ENCODE measurements at regions not wholly inside any gene's neighbourhood (a gene's known extent, or its start where the extent isn't known, plus 50 kb on each side); places are given as distances from the start of the nearest gene placed in this dataset.

- no peak for DNase-seq
- in situ Hi-C loops (cut with HindIII; ENCODE audit: low pct_ligation_motif_present, low pct_unique_long_range_greater_than_20kb, low sequenced_read_pairs), result no loop called here
Observed at GRCh38 chr15:96020133-96020532, 310.4 kb upstream of the NR2F2 start.

DNA sequence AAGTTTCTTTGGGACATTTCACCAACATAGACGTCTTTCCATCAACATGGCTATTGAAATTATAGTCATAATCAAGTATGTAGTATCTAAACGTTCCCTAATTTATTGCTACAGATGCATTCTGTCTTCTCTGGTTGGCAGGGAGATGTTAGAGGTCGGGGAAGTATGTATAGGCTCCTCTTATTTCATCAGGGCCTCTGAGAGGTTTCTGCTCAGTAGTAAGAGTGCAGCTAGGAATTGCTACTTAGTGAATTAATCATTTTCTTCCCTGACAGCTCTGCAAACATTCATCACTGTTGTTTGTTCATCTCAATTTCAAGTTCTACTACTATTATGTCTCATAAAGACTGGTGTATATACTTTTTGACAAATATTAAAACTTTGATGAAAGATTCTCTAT, 309.7 kb upstream of the NR2F2 start:
- no peak for DNase-seq
- in situ Hi-C loops (cut with HindIII; ENCODE audit: low pct_ligation_motif_present, low pct_unique_long_range_greater_than_20kb, low sequenced_read_pairs), result no loop called here

GRCh38 chr15:96023081-96023480, 307.4 kb upstream of the NR2F2 start:
- DNase-seq, result no peak
- in situ Hi-C loops (cut with HindIII; ENCODE audit: low pct_ligation_motif_present, low pct_unique_long_range_greater_than_20kb, low sequenced_read_pairs), result no loop called here

- in situ Hi-C loops (cut with HindIII; ENCODE audit: low pct_ligation_motif_present, low pct_unique_long_range_greater_than_20kb, low sequenced_read_pairs), result no loop called here
- DNase-seq, result no peak
Observed at GRCh38 chr15:96027501-96027900, 303.0 kb upstream of the NR2F2 start.

- in situ Hi-C loops (cut with HindIII; ENCODE audit: low pct_ligation_motif_present, low pct_unique_long_range_greater_than_20kb, low sequenced_read_pairs), result no loop called here
- no peak for DNase-seq
Observed at GRCh38 chr15:96028620-96029019, 301.9 kb upstream of the NR2F2 start.

DNA sequence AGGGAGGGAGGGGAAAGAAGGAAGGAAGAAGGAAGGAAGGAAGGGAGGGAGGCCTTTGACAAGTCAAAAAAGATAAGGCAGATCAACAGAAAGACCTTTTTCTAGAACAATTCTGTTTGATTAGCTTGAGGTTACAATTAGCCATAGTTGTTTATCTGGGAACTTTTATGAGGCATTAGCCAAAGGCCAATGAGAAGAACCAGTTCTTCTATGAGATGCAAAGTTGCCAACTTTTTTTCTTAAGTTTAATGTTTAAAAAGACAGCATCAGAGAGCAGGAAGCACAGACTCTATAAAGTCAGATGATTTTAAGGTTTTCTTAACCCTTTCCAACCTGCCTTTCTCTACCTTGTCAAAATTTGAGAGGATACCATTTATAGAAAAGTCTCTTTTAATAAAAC, 301.3 kb upstream of the NR2F2 start:
- DNase-seq, result no peak
- in situ Hi-C loops (cut with HindIII; ENCODE audit: low pct_ligation_motif_present, low pct_unique_long_range_greater_than_20kb, low sequenced_read_pairs), result no loop called here

DNA sequence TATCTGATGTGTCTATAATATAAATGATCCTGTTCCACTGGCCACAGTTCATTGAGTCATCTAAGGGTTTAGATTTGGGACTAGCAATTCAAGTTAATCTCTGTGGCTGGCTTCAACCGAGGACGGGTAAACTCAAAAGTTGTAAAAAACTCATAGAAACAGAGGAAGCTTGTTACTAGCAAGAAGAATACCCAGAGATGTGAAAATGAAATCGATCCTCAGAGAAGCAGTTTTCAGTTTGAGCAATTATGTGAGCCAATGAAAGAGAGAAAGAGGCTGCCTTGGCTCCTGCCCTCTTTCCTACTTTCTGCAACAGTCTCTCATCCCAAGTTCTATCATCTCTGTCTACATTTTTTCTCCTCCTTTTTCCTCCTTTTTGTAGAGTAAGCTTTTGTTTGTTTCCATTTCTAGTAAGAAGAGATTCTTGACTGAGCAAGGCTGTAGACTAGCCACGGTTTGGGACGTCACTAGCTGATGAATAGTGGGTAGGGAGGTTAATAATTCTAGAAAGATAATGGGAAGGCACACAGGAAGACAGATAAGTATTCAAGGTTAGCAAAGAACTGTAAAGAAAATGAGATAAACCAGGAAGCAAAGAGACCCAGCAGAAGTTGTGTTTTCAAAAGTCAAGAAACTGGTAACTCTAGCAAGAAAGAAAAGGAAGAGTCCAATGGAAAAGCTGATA, 298.9 kb upstream of the NR2F2 start:
- no peak for DNase-seq
- in situ Hi-C loops (cut with HindIII; ENCODE audit: low pct_ligation_motif_present, low pct_unique_long_range_greater_than_20kb, low sequenced_read_pairs), result no loop called here

DNA sequence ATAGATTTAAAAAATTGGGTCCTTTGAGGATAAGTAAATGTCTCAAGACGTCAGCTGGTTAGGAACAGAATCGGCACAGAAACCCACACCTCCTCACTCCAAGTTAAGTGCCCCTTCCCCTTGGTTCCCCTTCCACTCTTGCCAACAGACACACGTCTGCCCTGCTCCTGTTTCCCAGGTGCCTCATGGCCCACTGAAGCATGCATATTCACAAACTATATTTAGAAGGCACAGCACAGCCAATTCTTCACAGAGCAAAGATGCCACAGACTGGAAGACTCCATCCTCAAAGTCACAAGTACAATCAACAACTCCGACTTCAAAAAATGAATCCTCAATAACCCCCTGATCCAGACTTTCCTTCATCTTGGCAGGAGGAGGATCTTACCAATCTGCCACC, 295.4 kb upstream of the NR2F2 start:
- in situ Hi-C loops (cut with HindIII; ENCODE audit: low pct_ligation_motif_present, low pct_unique_long_range_greater_than_20kb, low sequenced_read_pairs), result no loop called here

GRCh38 chr15:96035635-96036034, 294.9 kb upstream of the NR2F2 start:
- in situ Hi-C loops (cut with HindIII; ENCODE audit: low pct_ligation_motif_present, low pct_unique_long_range_greater_than_20kb, low sequenced_read_pairs), result no loop called here
- no peak for DNase-seq

More for the DNA sequence above, 295.4 kb upstream of the NR2F2 start:
- no peak for DNase-seq

- in situ Hi-C loops (cut with HindIII; ENCODE audit: low pct_ligation_motif_present, low pct_unique_long_range_greater_than_20kb, low sequenced_read_pairs), result no loop called here
- no peak for DNase-seq
Observed at GRCh38 chr15:96037584-96037983, 292.9 kb upstream of the NR2F2 start.

DNA sequence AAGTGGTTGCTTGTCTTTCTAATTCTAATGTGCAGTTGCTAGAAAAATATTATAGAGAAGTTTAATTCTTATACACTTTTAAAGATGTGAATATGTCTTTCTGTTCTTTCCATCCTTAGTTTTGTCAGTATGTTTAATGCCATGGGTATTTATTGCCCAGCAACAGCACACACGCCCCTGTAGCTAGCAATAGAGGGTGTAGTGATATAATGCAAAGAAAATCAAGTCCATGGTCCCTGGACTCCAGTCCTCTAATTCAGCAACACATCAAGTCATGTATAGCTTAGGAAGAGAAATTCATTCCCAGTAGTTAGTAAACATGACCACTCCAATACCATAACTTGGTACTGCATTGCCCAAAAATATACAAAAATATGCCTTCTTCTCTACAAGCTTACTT, 292.4 kb upstream of the NR2F2 start:
- no peak for DNase-seq
- in situ Hi-C loops (cut with HindIII; ENCODE audit: low pct_ligation_motif_present, low pct_unique_long_range_greater_than_20kb, low sequenced_read_pairs), result no loop called here

DNA sequence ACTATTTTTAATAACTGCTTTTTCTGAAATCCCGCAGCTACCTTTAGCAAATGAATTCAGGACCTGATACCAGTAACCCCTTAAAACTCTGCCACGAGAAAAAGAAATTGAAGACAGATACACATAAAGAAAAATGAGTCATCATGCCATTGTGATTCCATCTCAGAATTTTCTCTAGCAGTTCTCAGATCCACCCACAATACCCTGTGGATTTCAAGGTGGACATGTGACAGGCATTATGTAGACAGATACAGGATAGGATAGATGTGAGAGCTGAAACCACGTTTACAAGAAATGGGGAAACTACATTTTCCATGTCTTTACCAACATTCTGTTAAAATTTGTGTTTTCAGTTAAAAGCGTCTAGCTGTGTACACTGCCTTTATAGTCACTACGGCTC, 291.9 kb upstream of the NR2F2 start:
- in situ Hi-C loops (cut with HindIII; ENCODE audit: low pct_ligation_motif_present, low pct_unique_long_range_greater_than_20kb, low sequenced_read_pairs), result no loop called here
- DNase-seq, result no peak

GRCh38 chr15:96041982-96042733, 288.3 kb upstream of the NR2F2 start:
- DNase-seq, result no peak
- in situ Hi-C loops (cut with HindIII; ENCODE audit: low pct_ligation_motif_present, low pct_unique_long_range_greater_than_20kb, low sequenced_read_pairs), result no loop called here

GRCh38 chr15:96042734-96043224, 287.7 kb upstream of the NR2F2 start:
- in situ Hi-C loops (cut with HindIII; ENCODE audit: low pct_ligation_motif_present, low pct_unique_long_range_greater_than_20kb, low sequenced_read_pairs), result no loop called here
- no peak for DNase-seq

GRCh38 chr15:96043591-96044171, 286.8 kb upstream of the NR2F2 start:
- DNase-seq, result no peak
- in situ Hi-C loops (cut with HindIII; ENCODE audit: low pct_ligation_motif_present, low pct_unique_long_range_greater_than_20kb, low sequenced_read_pairs), result no loop called here

DNA sequence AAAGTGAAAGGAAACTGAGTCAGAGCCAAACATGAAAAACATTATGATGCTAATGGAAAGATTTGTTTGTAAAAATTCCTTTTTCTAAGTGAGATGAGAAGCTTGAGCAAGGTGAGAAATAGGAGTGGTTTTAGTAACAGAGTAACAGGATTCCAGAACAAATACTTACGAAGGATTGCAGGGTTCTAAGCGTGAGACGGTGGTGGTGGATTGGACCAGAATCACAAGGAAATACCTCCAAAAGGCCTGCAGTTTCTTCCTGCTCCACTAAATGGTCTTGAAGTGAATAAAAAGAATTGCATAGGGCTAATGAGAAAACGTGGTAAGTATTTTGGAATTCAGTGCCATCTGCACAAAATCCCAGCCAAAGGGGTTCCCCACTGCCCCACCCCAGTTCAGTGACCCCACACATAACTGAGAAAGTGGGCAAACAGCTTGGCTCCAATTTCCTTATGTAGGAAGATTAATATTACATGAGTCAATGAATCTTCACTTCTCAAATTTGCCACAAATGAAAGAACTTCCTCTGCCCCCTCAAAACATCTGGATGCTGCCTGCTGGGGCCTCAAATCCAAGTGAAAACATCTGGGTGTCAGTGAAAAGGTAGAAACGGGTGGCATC, 283.8 kb upstream of the NR2F2 start:
- in situ Hi-C loops (cut with HindIII; ENCODE audit: low pct_ligation_motif_present, low pct_unique_long_range_greater_than_20kb, low sequenced_read_pairs), result no loop called here
- no peak for DNase-seq

DNA sequence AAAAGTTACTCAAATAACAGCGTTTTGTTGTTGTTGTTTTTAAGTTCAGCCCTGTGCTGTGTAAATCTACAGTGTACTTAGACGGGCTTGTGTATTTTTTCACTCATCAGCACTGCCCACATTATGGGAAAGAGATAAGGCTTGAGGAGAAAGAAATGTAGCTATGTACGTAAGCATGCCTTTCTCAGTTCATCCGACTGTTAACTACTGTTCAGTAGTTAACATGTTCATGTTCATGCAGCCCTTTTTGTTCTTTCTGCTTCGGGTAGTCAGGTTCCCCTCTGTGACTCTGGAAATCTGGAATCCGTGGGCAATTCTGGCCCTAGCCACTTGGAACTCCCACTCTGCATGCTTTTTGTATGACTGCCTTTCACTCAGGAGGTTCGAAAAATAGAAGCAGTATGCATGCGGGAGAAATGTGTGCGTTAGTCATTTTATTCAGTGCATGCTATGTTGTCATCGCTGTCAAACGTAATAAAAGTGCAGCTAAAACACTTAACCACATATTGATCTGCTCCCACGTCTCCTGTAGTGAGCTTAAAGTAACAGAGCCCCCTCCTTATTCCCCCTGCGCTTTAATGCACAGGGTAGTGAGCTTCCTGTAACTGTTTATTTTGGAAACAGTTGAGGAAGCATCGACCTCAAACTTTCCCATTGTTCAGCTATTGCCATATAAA, 283.1 kb upstream of the NR2F2 start:
- DNase-seq, result no peak
- in situ Hi-C loops (cut with HindIII; ENCODE audit: low pct_ligation_motif_present, low pct_unique_long_range_greater_than_20kb, low sequenced_read_pairs), result no loop called here

DNA sequence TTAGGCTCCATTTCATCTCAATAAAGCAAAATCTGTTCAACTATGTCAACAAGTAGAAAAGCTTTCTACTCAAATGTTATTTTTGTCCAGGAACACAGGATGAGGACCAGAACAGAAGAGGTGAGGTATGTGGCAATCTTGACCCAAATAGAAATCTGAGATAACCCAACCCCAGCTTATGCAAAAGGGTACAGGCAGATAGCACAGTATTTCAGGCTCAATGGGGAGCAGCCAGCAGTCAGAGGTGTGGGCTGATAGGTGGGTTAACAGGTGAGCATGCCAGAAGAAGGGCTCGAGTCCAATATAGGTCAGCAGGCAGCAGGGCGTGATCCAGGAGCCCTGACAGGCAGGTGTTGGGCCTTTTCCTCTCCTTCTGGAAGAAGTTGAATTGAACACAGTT, 281.2 kb upstream of the NR2F2 start:
- in situ Hi-C loops (cut with HindIII; ENCODE audit: low pct_ligation_motif_present, low pct_unique_long_range_greater_than_20kb, low sequenced_read_pairs), result no loop called here
- no peak for DNase-seq

DNA sequence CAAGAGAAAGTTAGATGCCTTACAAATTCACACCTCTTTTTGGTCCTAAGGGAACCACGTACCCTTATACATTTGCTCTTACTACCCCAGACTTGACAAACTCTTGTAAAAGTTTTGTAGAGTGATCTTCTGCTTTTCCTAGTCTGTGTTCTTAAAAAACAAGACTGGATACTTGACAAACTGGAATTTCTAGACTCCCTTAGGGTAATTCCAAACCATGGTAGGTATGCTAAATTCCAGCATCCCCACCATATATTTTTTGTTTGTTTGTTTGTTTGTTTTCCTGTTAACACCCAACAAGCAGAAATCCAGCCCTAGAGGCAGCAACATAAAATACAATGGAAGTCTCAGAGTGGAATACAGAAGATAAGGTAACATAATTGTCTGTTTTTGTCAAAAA, 280.7 kb upstream of the NR2F2 start:
- in situ Hi-C loops (cut with HindIII; ENCODE audit: low pct_ligation_motif_present, low pct_unique_long_range_greater_than_20kb, low sequenced_read_pairs), result no loop called here

More for the DNA sequence above, 280.7 kb upstream of the NR2F2 start:
- DNase-seq, result no peak

Data from ACHN (cell line).